ENCODE measurements at regions not wholly inside any gene's neighbourhood (a gene's known extent, or its start where the extent isn't known, plus 50 kb on each side); places are given as distances from the start of the nearest gene placed in this dataset.

- H3K4me1 ChIP-seq (ENCODE audit: low read depth, poor library complexity, severe bottlenecking): peaks cover 15% of the 10 kb centered on the region
- no peak for TF ChIP-seq CTCF (conservative IDR thresholded peaks at IDR 0.05; ENCODE audit: low read depth, low read length)
- no peak overlapping the region for H2AFZ ChIP-seq (ENCODE audit: low read depth)
- H3K4me2 ChIP-seq: no peak overlapping the region
- H3K36me3 ChIP-seq (ENCODE audit: insufficient read depth): no peaks in the 10 kb centered on the region
- H3K27me3 ChIP-seq (ENCODE audit: insufficient read depth, low read depth): no peaks in the 10 kb centered on the region
- no peak overlapping the region for H3K9ac ChIP-seq
- no peak overlapping the region for H3K4me3 ChIP-seq (IDR thresholded peaks at IDR 0.05; ENCODE audit: insufficient read depth, low read depth, low read length)
- H3K27ac ChIP-seq: no peak overlapping the region
- H3K79me2 ChIP-seq (ENCODE audit: insufficient read depth, low read depth): no peaks in the 10 kb centered on the region
- no peaks in the 10 kb centered on the region for H4K20me1 ChIP-seq (ENCODE audit: insufficient read depth)
Measured at GRCh38 chr20:11128220-11128718, 454.5 kb upstream of the JAG1 start.

- no peak overlapping the region for H3K4me2 ChIP-seq
- no peaks in the 10 kb centered on the region for H3K79me2 ChIP-seq (ENCODE audit: insufficient read depth, low read depth)
- no peaks in the 10 kb centered on the region for H4K20me1 ChIP-seq (ENCODE audit: insufficient read depth)
- TF ChIP-seq CTCF (conservative IDR thresholded peaks at IDR 0.05; ENCODE audit: low read depth, low read length): no peak
- no peak overlapping the region for H2AFZ ChIP-seq (ENCODE audit: low read depth)
- no peaks in the 10 kb centered on the region for H3K36me3 ChIP-seq (ENCODE audit: insufficient read depth)
- no peaks in the 10 kb centered on the region for H3K27me3 ChIP-seq (ENCODE audit: insufficient read depth, low read depth)
- no peak overlapping the region for H3K9ac ChIP-seq
- H3K4me3 ChIP-seq (IDR thresholded peaks at IDR 0.05; ENCODE audit: insufficient read depth, low read depth, low read length): no peak overlapping the region
- H3K4me1 ChIP-seq (ENCODE audit: low read depth, poor library complexity, severe bottlenecking): peaks cover 15% of the 10 kb centered on the region
- H3K27ac ChIP-seq: no peak overlapping the region
Measured at GRCh38 chr20:11128721-11129120, 454.9 kb upstream of the JAG1 start.

GRCh38 chr20:11130554-11131166 is 456.9 kb upstream of the JAG1 start:
- no peaks in the 10 kb centered on the region for H3K79me2 ChIP-seq (ENCODE audit: insufficient read depth, low read depth)
- H3K4me1 ChIP-seq (ENCODE audit: low read depth, poor library complexity, severe bottlenecking): peaks cover 15% of the 10 kb centered on the region
- no peak for TF ChIP-seq CTCF (conservative IDR thresholded peaks at IDR 0.05; ENCODE audit: low read depth, low read length)
- H2AFZ ChIP-seq (ENCODE audit: low read depth): no peak overlapping the region
- H4K20me1 ChIP-seq (ENCODE audit: insufficient read depth): no peaks in the 10 kb centered on the region
- no peaks in the 10 kb centered on the region for H3K36me3 ChIP-seq (ENCODE audit: insufficient read depth)
- no peak overlapping the region; the same call in 1 of the 2 replicates for H3K27ac ChIP-seq
- no peaks in the 10 kb centered on the region for H3K27me3 ChIP-seq (ENCODE audit: insufficient read depth, low read depth)
- no peak overlapping the region for H3K4me3 ChIP-seq (IDR thresholded peaks at IDR 0.05; ENCODE audit: insufficient read depth, low read depth, low read length)
- no peak overlapping the region for H3K4me2 ChIP-seq
- H3K9ac ChIP-seq: no peak overlapping the region

GRCh38 chr20:11132819-11133415 is 459.1 kb upstream of the JAG1 start:
- Histone ChIP-seq H3K79me2 (ENCODE audit: insufficient read depth, low read depth) (no peaks in the 10 kb centered on the region), H3K27ac (no peak overlapping the region), H2AFZ (ENCODE audit: low read depth) (no peak overlapping the region), H3K27me3 (ENCODE audit: insufficient read depth, low read depth) (no peaks in the 10 kb centered on the region), H3K9ac (no peak overlapping the region), H3K36me3 (ENCODE audit: insufficient read depth) (no peaks in the 10 kb centered on the region), H3K4me3 (IDR thresholded peaks at IDR 0.05; ENCODE audit: insufficient read depth, low read depth, low read length) (no peak overlapping the region), H3K4me1 (ENCODE audit: low read depth, poor library complexity, severe bottlenecking) (peaks cover 15% of the 10 kb centered on the region), H4K20me1 (ENCODE audit: insufficient read depth) (no peaks in the 10 kb centered on the region), H3K4me2 (no peak overlapping the region)
- TF ChIP-seq CTCF (conservative IDR thresholded peaks at IDR 0.05; ENCODE audit: low read depth, low read length): no peak

Data from KMS-11 (cell line).